NK-92 treated with Interleukin-12 subunit alpha and Interleukin-12 subunit beta, amount 100 ng/mL, for 24 hours (cell line): ENCODE measurements at regions not wholly inside any gene's neighbourhood (a gene's known extent, or its start where the extent isn't known, plus 50 kb on each side); places are given as distances from the start of the nearest gene placed in this dataset.

Experiments
- DNase-seq: peaks from one replicate; lab custom pipeline; 2025; lab: John Stamatoyannopoulos, UW

DNA sequence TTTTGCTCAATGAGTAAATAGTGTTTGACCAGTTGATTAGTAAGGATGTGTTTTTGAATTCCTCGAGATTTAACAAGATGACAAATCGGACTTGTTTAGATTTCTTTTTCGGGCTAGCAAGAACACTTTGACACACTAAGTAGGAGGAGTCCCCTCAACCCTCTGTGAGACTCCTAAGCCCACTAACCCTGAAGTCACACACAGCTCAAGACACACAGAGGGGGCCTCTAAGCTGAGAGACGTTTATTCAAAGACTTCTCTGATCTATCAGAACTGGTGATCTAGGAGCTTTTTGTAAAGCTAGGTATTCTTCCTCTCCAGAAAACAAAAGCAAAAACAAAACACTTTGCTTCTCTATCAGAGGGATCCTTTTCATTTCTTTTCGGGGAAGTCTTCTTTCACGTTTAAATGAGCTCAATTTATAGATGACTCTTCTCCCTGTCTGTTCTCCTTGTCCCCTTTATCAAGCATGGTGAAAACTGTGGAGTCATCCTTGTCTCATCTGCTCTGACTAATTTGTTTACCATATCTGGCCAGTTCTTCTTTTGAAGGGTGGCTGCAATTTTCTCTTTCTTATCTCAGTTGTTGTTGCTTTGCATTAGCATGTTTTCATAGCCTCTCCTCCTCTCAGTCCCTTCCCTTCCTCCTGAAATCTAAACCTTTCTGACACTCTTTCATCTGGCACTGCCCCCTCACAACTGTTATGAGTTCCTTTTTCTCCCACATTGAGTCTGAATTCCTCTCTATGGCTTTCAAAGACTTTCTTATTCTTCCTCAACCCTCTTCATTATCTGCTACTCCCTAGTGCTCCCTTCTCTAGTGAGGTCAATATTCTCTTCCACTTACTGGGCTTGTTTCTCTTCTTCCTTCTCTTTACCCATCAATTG lies 68.5 kb upstream of the RAI14 start:
- no peak for DNase-seq

GRCh38 chr5:34589832-34590231 lies 66.3 kb upstream of the RAI14 start:
- no peak for DNase-seq

DNA sequence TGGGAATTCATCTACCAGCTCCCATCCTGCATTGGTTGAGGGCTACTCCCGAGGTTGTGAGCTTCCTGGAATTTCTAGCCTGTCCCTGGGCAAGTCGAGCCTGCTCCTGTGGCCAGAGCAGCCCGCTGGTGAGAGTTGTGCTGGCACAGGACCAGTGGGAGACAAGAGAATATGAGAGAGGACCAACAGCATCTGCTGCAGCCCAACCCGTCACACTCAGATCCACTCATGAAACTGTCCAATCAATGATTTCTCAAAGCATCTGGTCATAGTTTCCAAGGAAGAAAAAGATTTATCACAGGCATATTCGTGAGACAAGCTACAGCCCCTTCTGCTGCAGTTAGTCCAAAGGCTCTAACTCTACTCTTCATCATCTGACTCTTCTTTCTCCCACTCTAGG lies 64.4 kb upstream of the RAI14 start:
- no peak for DNase-seq

- no peak for DNase-seq
Measured at GRCh38 chr5:34597034-34598027, 58.8 kb upstream of the RAI14 start.

DNA sequence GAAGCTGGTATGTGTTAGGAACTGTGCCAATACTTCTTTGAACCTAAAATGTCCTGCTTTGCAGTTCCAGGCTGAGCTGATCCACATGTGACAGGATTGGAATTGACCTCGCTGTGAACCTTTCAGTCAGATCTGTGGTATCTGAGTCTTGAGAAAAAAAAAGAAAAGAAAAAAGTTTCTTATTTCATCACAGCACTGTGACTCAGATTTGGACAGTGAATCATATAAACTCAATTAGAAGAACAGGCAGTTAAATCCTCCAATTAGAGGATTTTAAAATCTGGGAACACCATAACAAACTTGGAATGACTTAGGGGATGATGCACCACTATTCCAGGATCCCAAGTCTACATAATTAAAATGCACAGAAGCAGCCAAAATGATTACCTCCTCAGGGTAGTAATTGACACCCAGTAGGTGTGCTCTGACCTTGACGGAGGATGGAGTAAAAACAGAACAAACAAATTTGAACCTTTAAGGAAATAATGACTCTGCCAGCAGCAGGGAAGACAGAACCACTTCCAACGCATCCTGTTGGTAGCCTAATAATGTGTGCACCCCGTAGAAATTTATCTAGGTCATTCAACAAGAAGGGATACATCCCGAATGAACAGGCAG lies 57.8 kb upstream of the RAI14 start:
- no peak for DNase-seq

GRCh38 chr5:34599471-34600117 lies 56.5 kb upstream of the RAI14 start:
- DNase-seq, result no peak

GRCh38 chr5:34600118-34600493 lies 56.0 kb upstream of the RAI14 start:
- DNase-seq, result no peak

DNA sequence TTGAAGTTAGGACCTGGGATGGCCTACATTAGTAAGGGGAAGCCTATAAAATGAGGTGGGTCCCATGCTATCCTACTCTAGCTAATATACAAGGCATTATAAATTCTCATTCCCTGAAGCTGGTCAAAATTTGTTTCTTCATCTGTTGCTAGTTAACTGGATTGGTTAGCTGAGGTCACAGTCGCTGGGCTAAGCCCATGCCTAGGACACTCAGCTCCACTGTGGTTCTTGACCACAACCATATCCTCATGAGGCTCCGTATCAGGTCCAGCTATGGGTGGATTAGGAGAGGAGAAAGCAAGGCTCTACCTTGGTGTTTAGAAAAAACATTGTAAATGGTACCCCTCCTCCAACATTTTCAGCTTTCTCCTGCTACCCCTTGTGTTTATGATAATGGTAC lies 52.8 kb upstream of the RAI14 start:
- DNase-seq, result no peak

DNA sequence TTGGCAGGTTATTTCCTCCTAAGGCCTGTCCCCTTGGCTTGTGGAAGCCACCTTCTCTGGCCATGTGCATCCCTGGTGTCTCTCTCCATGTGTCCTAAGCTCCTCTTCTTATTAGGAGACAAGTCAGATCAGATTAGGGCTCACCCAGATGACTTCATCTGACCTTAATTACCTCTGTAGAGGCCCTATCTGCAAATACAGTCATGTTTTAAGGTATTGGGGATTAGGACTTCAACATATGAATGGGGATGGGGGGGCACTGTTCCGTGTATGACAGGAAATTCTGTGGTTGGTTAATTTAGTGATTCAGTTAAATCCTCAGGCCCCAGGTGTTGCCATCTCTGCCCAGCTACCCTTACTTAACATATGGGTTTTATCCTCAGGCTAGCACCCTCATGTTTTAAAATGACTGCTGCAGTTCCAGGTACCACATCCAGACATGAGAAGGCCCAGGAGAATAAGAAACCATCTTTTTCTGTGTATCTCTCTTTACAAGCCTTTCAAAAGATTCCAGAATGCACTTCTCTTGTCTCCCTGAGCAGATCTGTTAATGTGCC lies 51.9 kb upstream of the RAI14 start:
- DNase-seq, result no peak

DNA sequence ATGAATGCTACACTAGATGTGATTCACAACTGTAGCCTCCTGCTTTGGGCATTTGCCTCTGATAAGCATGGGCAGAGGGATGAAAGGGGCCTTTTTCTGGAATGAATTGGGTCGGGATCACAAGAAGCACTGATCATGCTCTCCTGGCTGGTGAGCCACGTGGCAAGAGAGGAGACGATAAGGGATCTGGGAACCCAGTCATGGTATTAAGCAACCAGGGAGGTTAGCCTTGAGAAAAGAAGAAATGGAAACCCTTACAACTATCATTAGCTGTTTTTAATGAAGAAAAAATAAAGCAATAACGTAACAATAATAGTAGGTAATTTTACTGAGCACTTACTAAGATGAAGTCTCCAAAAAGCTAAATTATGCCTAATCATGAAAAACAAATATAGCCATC lies 50.0 kb upstream of the RAI14 start:
- no peak for DNase-seq
